Effector CD4-positive, alpha-beta T cell (primary cell): ENCODE measurements at regions not wholly inside any gene's neighbourhood (a gene's known extent, or its start where the extent isn't known, plus 50 kb on each side); places are given as distances from the start of the nearest gene placed in this dataset.
"Not testable (repeated sequence)": the region's sequence is repeated elsewhere in the genome, so short reads cannot be mapped to it uniquely, and the experiment has no call there.

ENCODE experiments used
- DNase-seq: peaks from one replicate; pipeline ENCODE4 v3.0.0-alpha.2; 2020

DNA sequence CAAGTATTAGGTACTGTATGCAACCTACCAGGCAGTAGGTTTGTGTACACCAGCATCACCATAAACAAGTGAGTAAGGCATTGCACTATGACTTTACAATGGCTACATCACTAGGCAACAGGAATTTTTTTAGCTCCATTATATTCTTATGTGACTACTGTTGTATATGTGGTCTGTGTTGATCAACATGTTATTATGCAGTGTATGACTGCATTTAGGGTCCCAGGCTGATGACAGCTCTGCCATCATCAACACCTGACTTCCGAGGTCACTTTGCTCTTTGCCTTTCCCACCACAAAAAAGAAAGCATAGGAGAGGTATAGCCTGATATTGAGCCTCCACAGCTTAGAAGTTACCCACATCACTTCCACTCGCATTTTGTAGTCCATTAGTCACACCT, 217.5 kb upstream of the PELI2 start:
- no peak for DNase-seq

DNA sequence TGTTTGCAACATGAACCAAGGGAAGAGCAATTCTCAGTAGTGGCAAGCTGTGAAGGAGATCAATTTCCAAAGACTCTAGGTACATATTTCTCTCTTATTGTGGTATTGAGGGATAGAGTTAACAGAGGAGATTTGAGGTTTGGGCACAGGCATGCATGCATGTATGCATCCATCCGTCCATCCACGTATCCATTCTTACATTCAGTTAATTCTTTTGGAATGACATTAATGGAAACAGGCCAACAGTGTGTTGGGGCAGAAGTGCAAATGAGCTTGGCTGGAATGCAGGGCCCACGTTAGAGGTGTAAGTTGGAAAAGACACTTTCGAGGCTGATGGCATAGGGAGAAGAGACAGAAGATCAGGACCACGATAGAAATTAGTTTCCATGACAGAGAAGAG, 216.9 kb upstream of the PELI2 start:
- DNase-seq = no peak

DNA sequence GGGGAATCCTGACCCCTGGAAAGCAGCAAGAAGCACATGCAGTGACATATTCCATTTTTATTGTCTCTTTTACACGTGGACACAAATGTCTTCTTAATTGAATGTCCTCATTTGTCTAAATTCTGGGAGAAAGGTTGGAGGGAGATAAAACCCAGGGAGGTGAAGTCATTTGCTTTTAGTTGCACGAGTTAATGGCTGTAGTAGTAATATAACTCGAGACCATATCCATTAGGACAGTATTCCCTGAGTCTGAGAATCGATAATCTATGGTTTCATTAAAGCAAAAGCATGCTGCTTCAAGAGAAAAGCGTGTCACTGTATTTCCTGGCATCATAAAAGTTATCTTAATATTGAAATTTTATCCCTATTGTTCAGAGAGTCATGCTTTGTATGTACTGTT, 216.0 kb upstream of the PELI2 start:
- DNase-seq = no peak

DNA sequence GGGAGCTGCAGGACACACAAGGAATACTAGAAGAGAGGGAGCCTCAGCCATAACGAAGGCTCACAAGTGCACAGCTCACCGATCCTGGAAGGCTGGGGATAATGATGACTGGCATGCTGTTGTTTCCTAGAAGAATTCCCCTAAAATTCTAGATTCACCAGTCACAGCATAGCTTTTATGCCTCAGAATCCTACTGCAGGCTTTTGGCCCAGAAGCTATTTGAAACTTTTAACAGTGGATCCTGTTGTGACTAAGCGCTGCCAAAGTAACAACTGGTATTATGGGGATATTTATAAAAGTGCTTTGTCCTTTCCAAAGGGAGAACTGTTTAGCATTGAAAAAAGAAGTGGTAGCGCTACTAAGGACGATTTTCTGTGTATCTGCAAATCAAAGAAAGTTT, 214.1 kb upstream of the PELI2 start:
- no peak for DNase-seq

DNA sequence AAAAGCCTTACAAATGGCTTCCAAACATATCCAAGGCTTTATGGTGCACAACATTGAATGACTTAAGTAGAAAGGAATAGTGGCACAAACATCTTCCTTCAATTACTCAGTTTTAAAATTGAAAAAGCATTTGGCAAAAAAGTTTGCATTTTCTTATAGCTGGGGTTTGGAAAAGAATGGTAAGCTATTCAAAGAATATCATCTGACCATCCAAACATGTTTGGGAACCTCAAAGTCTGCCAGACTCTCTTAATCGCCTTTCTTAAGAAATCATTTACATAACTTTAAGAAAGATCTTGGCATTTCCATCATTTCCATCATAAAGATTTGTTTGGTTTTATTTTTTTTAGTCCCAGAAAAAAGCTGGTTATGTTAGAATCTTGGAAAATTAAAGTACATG, 210.1 kb upstream of the PELI2 start:
- no peak for DNase-seq

DNA sequence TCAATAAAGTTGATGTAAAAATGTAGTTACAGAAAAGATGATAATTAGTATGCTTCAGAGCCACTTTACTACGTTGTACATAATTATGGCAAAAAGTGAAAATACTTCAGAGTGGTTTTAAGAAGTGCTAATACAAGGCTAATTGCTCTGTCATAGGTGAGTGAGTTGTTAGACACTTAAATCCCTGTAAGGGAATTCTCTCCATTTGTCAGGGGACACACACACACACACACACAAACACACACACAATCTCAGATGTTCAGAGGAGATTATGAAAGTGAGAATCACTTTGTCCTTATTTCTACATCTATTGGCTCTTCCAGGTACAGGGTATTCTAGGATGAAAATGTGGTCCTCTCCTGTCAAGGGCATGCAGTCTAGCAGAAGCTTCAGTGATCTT, 208.3 kb upstream of the PELI2 start:
- DNase-seq = no peak

DNA sequence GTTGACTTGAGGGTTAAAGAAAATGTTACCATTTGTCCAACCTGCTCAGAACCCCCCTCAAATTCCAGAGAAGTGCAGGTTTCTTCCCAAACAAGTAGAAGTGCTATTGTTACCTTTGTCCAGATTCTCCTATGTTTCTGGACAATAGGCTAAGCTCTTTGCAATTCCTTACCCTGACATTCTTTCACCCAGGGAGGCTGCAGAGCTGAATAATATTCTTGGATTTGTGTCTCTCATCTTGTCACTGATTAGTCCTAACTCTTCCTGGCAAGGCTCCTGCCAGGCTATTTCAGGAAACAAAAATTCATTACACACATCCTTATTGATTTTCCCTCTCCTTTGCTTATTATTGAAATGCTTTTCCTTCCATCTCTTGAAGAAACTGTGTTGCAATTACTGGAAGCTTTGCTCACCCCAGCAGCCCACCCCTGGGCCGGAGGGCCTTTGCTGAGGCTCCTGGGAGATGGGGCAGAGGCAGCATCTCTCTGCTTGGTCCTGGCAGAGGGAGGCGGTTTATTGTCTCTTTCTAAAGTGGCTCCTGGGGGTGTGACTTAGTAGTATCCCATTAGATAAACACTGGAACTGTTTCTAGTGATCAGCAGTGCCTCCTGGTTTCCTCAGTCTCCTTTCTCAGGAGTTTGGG, 207.5 kb upstream of the PELI2 start:
- no peak for DNase-seq

DNA sequence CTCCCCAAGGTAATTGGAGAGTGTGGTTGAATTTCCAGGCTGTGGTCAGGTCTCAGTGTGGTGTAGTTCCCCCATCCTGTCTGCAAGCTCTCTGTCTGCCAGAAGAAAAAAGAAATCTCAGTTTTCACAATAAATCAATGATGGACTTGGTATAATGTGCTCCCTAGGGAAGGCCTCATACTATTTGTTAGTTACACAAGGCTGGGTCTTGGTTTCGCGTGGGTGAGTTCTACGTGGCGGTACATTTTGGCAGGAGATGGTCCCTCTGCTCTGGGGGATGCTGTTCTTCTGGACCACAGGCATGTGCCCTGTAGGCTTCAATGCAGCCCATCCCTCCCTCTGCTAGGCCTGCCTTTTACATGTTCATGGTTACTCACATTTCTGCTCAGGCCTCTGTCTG, 206.4 kb upstream of the PELI2 start:
- DNase-seq = no peak

DNA sequence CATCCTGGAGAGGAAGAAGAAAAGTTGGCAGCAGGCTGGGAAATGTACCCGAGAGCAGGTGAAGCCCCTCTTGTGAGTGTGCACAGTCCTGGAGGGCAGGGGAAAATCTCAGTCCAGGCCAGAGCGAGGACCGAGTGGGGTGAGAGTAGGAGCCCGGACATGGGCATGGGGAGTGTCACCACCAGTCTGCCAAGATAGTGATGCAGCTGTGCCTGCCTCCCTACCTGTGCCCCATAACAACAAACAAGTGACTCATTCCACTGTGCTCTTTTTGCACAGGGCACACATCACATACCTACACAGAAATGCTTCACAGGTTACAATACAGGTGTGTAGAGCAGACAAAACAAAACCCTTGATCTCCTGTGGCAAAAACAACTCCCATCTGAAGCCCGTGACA, 205.9 kb upstream of the PELI2 start:
- no peak for DNase-seq

DNA sequence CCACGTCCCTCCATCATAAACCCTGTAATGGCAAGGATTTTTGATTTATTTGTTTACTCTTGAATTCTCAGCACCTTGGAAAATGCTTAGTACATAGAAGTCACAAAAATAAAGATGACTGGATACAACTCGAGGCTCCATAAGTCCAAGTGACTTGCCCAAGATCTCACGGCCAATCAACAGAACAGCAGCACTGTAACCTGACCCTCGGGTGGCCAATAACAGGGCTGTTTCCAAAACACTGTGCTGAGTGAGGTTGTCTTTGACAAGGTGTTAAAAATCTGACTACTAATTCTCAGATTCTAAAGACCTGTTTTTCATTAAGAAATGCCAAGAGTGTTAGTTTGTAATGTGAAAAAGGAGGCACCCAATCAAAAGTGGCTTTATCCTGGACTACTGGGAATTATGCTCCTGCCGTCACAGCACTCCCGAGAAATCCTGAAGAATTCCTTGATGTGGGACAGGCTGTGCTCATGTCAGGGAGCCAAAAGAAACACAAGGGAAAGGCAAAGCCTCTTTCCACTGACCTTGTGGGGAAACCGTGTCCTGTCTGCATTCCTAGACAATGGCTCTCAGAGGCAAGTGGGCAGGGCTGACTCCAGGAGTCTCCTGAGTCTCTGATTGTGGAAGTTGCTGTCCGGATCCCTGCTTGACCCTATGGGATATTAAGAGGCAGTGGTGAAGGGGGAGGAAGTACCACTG, 204.7 kb upstream of the PELI2 start:
- no peak for DNase-seq

DNA sequence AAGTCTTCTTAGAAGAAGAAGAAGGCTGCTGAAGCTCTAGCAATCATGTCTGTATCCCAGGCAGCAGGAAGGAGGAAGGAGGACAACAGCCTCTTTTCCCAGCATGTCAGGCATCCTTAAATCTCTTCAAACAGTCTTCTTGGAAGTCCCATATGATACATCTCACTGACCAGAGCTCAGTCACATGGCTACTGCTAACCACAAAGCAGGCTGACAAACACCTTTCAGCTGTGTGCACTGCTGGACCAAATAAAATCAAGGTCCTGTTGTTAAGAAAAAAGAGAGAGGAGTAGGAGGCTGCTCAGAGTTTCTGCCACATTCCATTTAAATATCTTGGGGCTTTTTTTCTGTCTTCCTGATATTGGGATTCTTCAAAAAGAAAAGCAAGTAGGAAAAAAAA, 203.4 kb upstream of the PELI2 start:
- DNase-seq = no peak

DNA sequence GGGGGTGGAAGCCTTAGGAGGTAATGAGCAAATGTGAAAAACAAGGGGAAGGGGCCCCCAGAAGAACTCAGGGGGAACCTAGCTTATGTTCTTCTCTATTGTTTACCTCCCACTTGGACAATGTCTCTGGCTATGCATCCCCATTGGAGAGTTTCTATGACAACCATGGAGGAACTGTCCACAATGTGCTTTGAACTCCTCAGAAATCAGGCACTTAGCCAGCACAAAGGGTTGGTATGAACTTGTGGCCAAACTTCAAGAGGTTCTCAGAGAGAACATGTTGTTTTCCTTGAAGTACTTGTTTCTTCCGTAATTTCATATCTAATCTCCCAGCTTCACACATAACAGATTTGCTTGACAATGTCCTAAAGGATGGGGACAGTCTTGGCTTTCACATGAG, 202.8 kb upstream of the PELI2 start:
- no peak for DNase-seq

DNA sequence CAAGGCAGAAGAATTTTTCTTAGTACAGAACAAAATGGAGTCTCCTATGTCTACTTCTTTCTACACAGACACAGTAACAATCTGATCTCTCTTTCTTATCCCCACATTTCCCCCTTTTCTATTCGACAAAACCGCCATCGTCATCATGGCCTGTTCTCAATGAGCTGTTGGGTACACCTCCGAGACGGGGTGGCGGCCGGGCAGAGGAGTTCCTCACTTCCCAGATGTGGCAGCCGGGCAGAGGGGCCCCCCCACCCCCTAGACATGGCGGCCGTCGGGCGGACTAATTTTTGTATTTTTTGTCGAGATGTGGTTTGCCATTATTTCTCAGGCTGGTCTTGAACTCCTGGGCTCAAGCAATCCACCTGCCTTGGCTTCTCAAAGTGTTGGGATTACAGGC, 198.4 kb upstream of the PELI2 start:
- DNase-seq = not testable (repeated sequence)

DNA sequence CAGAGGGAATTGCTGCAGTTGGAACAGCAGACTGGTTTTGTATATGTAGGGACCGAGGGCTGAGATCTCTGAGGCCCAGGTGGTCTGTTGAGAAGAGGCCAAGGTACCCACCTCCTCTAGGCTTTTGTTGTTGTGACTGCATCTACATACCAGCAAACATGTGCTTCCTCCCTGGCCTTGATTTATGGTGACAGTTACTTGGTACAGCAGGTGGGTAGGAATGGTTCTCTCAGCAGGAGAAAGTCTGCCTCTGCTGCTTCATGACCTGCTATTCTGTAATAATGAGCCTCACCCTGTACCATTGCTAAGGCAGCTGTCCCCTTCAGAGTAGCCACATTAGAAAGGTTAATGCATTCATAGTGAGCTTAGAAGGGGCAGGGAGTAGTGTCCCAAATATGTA, 196.7 kb upstream of the PELI2 start:
- DNase-seq = no peak

DNA sequence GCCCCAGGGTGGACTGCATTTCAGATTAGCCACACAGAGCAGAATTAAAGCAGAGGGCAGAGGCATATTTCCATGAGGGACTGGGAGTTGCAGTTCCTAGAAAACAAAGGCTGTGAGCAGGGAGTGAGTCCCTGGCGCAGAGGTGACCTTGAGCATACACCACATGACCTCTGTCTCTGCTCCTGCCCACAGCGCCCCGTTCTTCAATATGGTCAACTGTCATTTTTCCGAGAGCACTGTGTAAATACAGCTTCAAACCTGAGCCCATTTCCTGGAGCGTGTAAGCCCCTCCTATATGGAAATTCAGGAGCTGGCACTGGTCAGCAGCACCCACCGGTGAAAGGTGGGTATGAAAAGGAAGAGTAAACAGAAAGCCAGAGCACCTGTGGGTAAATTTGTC, 192.2 kb upstream of the PELI2 start:
- DNase-seq = no peak

DNA sequence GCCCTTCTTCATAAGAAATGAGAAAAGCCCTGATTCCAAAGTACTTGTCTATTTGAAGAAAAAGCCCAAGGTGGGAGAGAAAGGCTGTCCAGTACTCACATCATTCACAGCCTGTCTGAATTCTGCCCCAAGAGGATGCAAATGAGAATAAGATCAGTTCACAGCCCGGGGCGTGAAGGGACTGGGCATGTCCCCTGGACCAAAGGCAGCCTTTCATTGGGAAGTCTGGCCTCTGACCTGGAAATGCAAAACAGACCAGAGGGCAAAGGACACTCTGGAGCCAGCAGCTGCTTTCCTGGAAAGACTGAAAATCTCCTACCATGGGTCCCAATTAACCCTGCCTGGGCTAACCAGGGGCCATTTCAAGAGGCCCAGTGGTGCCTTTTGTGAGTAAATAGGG, 191.2 kb upstream of the PELI2 start:
- DNase-seq = no peak

DNA sequence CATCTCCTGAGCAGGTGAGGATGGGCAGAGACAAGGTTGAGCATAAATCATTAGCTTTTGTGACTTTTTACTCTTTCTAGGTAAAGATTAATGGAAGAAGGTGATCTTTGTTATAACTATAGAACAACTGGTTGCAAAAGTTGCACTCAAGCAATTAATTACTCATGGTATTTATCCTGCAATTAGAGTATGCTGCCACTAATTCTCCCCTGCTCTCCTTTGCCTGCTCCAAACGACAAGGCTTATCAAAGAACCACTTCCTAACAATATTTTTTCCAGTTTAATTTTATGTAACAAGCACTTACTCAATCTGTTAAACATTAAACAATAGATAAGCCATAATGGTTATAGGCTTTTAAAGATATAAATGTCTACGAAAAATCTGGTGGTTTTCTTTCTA, 189.9 kb upstream of the PELI2 start:
- no peak for DNase-seq

DNA sequence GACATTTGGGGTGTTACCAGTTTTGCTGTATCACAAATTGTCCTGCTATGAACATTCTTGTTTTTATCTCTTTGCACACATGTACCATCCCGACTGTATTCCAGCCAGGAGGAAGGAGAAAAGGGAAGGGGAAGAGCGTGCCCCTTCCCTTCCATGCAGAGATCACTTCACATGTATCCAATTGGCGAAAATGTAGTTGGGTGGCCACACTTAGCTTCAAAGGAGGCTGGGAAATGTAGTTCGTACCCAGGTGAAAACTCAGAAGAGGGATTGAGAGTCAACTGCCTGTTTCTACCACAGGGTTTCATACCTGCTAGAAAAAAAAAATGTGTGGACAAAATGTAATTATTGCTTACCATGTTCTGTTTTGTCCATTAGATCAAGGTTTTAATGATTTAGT, 189.1 kb upstream of the PELI2 start:
- DNase-seq = no peak

DNA sequence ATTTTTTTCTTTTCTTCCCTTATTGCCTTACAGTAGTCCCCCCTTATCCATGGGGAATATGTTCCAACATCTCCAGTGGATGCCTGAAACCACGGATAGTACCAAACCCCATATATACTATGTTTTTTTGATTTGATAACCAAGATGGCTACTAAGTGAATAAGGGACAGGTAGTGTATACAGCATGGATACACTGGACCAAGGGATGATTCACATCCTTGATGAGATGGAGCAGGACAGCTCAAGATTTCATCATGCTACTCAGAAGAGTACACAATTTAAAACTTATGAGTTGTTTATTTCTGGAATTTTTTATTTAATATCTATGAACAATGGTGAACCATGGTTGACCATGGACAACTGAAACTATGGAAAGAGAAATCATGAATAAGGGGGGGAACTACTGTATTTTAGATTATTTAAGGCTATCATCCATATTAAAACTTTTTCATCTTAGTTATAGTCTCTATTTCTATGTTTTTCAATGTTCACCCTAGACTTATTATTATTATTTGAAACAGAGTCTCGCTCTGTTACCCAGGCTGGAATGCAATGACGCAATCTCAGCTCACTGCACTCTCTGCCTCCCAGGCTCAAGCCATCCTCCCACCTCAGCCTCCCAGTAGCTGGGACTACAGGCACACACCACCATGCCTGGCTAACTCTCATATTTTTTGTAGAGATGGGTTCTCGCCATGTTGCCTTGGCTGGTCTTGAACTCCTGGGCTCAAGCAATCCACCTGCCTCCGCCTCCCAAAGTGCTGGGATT, 188.0 kb upstream of the PELI2 start:
- no peak for DNase-seq

DNA sequence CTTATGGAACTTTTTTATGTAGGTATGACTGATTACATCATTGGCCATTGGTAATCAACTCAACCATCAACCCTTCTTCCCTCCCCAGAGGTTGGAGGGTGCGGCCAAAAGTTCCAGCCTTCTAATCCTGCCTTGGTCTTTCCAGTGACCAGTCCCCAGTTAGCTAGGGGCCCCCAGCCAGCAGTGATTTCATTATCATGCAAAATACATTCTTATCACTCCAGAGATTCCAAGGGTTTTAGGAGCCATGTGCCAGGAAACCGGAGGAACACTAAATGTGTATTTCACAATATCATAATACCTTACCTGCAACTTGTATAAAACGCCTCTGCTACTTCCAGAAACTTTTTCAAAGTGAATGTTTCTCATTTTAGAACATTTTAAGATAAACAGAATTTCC, 181.5 kb upstream of the PELI2 start:
- DNase-seq = no peak

DNA sequence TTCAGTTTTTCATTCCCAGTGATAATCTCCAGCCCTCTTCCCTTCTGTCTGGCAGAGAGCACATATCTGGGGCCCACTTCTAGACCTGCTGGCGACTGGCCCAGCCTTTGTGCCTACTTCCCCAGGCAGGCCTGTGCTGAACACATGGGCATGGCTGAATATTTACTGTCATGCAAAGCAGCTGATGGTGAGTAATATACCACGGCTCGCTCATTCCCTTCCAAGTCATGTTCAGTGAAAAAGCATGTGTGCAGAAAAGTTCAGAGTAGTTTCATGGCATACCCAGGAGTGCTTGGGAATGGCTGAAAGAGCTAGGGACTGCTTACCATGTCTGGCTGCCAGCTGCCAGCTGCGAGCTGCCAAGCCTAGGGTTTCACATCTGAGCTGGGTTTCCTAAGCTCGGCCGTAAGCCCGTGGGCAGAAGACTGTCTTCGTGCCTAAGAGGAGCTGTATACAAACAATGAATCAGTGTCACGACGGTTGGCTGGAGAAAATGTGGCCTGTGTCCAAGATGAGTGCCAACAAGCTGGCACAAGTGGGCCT, 179.9 kb upstream of the PELI2 start:
- no peak for DNase-seq

DNA sequence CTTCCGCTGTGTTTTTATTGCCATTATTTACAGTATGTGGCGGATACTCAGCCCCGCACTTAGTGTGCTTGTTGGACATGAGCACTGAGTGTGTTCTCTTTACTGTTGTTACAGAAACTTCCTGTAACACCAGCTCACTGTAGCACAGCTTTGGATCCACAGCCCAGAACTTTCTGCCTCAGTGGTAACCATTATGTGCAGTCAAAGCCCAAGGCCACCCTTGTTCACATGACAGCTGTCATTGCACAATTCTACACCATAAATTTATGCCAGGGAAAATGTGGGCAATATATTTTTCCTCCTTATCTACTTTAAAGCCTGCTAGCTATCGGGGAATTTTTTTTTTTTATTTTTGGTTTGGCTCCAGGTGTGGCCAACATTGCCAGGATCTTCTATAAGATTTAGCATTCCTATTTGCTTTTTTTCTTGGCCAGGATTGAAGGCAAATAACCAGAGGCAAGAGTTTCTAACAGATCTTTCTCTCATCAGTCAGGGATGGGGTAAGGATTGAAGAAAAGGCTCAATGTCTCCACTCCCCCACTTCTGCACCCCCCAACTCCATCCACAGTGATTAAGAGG, 176.0 kb upstream of the PELI2 start:
- no peak for DNase-seq

DNA sequence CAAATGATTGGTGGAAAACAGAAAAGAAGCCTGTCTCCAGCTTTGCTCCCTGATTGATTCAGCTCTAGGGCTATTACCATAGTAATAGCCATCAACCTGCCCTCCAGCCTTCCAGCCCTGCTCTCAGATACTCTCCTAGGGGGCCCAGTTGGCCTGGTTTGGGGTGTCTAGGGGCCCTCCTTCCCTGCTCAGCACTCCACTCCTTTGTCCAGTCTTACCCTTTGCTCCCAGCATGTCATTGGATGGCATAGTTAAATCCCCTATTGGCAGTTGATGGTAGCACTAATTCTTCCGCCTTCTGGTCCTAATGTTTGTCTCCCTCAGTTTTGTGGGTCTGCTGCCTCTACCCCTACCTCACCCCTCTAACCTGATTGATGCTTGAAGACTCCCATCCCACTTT, 175.4 kb upstream of the PELI2 start:
- no peak for DNase-seq

DNA sequence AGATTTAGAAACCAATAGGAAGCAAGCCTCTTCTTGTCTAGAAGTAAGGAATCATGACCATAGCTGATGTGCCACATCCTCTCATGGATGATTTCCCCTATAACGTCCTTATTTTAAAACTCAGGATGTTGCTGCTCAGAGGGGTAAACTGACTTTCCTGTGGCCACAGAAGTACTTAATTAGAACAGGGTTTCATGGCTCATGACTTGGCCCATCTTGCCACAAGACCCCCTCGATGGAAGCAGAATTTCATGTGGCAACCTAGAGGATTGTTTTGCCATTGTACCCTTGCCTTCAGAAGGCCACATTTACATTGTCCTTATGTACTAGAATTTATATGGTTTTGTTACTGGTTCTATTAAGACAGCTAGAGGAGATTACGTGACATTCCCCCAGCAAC, 173.5 kb upstream of the PELI2 start:
- DNase-seq = no peak
